HCT116 (cell line): ENCODE measurements at regions not wholly inside any gene's neighbourhood (a gene's known extent, or its start where the extent isn't known, plus 50 kb on each side); places are given as distances from the start of the nearest gene placed in this dataset.

ENCODE experiments used
- ATAC-seq: fragments of 200-7000 bp; cut with Tn5 transposase; 2 replicates; pipeline ENCODE4 v1.9.1; 2020; ENCODE audit warnings: mild to moderate bottlenecking, moderate library complexity
- BruUV-seq: library from RNA; stranded (reverse); fragments of 400-500 nt; replicated peaks from 2 replicates; lab custom pipeline; 2021; lab: Mats Ljungman, UMichigan
- CTCF ChIA-PET: fragments of 300-600 bp; sonication (Branson Sonifier 250); formaldehyde crosslinking; loops from one replicate; lab custom pipeline; 2021; ENCODE audit warnings: antibody characterized with exemption; lab: Charles Lee
- POLR2A ChIA-PET: fragments of 300-600, 350-600 bp; sonication (Branson Sonifier 250); formaldehyde crosslinking; loops from one replicate; lab custom pipeline; 2021; ENCODE audit warnings: antibody characterized with exemption; lab: Charles Lee
- RAD21 ChIA-PET, 2 experiments: fragments of 300-600 bp; sonication (Branson Sonifier 250); formaldehyde crosslinking; loops; one replicate each; lab custom pipeline; 2023; ENCODE audit warnings: low total read pairs in 2 of 2; ENCODE audit not compliant: uncharacterized antibody in 2 of 2, unreplicated experiment in 2 of 2, low non-redundant PET in 1 of 2; lab: Charles Lee
- DNase-seq: peaks from one replicate; pipeline ENCODE4 v3.0.0-alpha.2; 2010; ENCODE audit warnings: low read depth, low spot score
- H2AFZ ChIP-seq: fragments of 200-600 bp; shearing (Covaris generic), sonication (generic); 2 replicates; pipeline ENCODE4 v1.6.1; 2017; ENCODE audit warnings: low read depth, mixed run types, mixed read lengths, antibody characterized with exemption, low read length; ENCODE audit not compliant: poor library complexity, severe bottlenecking
- H3K27ac ChIP-seq: 2 replicates; pipeline ENCODE4 v1.5.1; 2012; ENCODE audit warnings: low read depth, low read length
- H3K27me3 ChIP-seq: fragments of 200-600 bp; sonication (generic); 2 replicates; pipeline ENCODE4 v1.6.1; 2016; ENCODE audit warnings: mixed run types, low read length, mixed read lengths; ENCODE audit not compliant: insufficient read depth
- H3K36me3 ChIP-seq, 2 experiments: fragments of 200-500 bp in 1 of 2; fragments of 200-600 bp in 1 of 2; sonication (Bioruptor generic) in 1 of 2; sonication (generic) in 1 of 2; 2 replicates each; pipeline versions ENCODE4 v1.5.1 to v1.6.1; 2014 to 2016; ENCODE audit warnings: low read length in 2 of 2, inconsistent platforms in 1 of 2, mixed read lengths in 1 of 2, mixed run types in 1 of 2; ENCODE audit not compliant: insufficient read depth in 2 of 2, control insufficient read depth in 1 of 2
- H3K4me1 ChIP-seq, 2 experiments: fragments of 200-600 bp in 1 of 2; sonication (generic) in 1 of 2; 2 replicates each; pipeline versions ENCODE4 v1.5.1 to v1.6.1; 2012 to 2017; ENCODE audit warnings: low read length in 2 of 2, inconsistent platforms in 1 of 2, mild to moderate bottlenecking in 1 of 2, mixed read lengths in 1 of 2, mixed run types in 1 of 2, moderate library complexity in 1 of 2; ENCODE audit not compliant: insufficient read depth in 2 of 2, control insufficient read depth in 1 of 2
- H3K4me2 ChIP-seq: fragments of 200-600 bp; sonication (generic); 2 replicates; pipeline ENCODE4 v1.6.1; 2017; ENCODE audit warnings: mixed run types, low read length, mixed read lengths
- H3K4me3 ChIP-seq, 2 experiments: fragments of 200-600 bp in 1 of 2; sonication (generic) in 1 of 2; replicated peaks in 1 of 2; 2 replicates each; pipeline ENCODE4 v1.5.1; 2011 to 2016; ENCODE audit warnings: low read length in 2 of 2, control low read depth in 1 of 2, low read depth in 1 of 2, mild to moderate bottlenecking in 1 of 2, mixed read lengths in 1 of 2, mixed run types in 1 of 2
- H3K79me2 ChIP-seq: fragments of 200-600 bp; sonication (generic); 2 replicates; pipeline ENCODE4 v1.6.1; 2017; ENCODE audit warnings: mild to moderate bottlenecking, mixed run types, low read length, moderate library complexity, mixed read lengths; ENCODE audit not compliant: insufficient read depth
- H3K9ac ChIP-seq: fragments of 200-600 bp; sonication (generic); 2 replicates; pipeline ENCODE4 v1.6.1; 2016; ENCODE audit warnings: low read length, mixed read lengths
- H3K9me2 ChIP-seq: fragments of 200-600 bp; sonication (generic), shearing (Covaris generic); 2 replicates; pipeline ENCODE4 v1.6.1; 2017; ENCODE audit warnings: mixed run types, mild to moderate bottlenecking, moderate library complexity; ENCODE audit not compliant: insufficient read depth
- H3K9me3 ChIP-seq, 2 experiments: fragments of 200-500 bp in 1 of 2; fragments of 200-600 bp in 1 of 2; sonication (Bioruptor generic) in 1 of 2; sonication (generic) in 1 of 2; 2 replicates each; pipeline ENCODE4 v1.6.1; 2014 to 2017; ENCODE audit warnings: low read length in 2 of 2, mixed read lengths in 2 of 2, inconsistent platforms in 1 of 2, low read depth in 1 of 2, mild to moderate bottlenecking in 1 of 2, mixed run types in 1 of 2, moderate library complexity in 1 of 2; ENCODE audit not compliant: control insufficient read depth in 1 of 2, insufficient read depth in 1 of 2
- H4K20me1 ChIP-seq: fragments of 200-600 bp; sonication (generic), shearing (Covaris generic); 2 replicates; pipeline ENCODE4 v1.6.1; 2017; ENCODE audit warnings: mixed run types, mild to moderate bottlenecking, moderate library complexity; ENCODE audit not compliant: insufficient read depth
- EZH2 ChIP-seq: fragments of 200-600 bp; sonication (generic); IDR thresholded peaks from 2 replicates; pipeline ENCODE4 v1.6.1; 2017; ENCODE audit warnings: antibody characterized with exemption, mixed run types
- EZH2phosphoT487 ChIP-seq: fragments of 200-600 bp; IDR thresholded peaks from 2 replicates; pipeline ENCODE4 v1.6.1; 2018; ENCODE audit warnings: antibody characterized with exemption, borderline replicate concordance
- FOSL1 ChIP-seq: IDR thresholded peaks from 2 replicates; pipeline ENCODE4 v1.6.1; 2012; ENCODE audit warnings: low read depth
- POLR2A ChIP-seq: IDR thresholded peaks from 2 replicates; pipeline ENCODE4 v1.7.0; 2011; ENCODE audit warnings: borderline replicate concordance; ENCODE audit not compliant: insufficient read depth, insufficient read length; ENCODE audit errors: extremely low read depth
- RAD21 ChIP-seq: IDR thresholded peaks from 2 replicates; pipeline ENCODE4 v1.6.1; 2012; ENCODE audit warnings: low read depth, mild to moderate bottlenecking
- SIN3A ChIP-seq: IDR thresholded peaks from 2 replicates; pipeline ENCODE4 v1.6.1; 2012; ENCODE audit warnings: low read depth
- TCF7L2 ChIP-seq: IDR thresholded peaks from 2 replicates; pipeline ENCODE4 v1.7.0; 2011; ENCODE audit warnings: borderline replicate concordance, inconsistent platforms; ENCODE audit not compliant: insufficient read depth, insufficient read length; ENCODE audit errors: extremely low read depth
- YY1 ChIP-seq: IDR thresholded peaks from 2 replicates; pipeline ENCODE4 v1.6.1; 2011; ENCODE audit warnings: low read length, low read depth, moderate library complexity, mild to moderate bottlenecking; ENCODE audit not compliant: insufficient replicate concordance; ENCODE audit errors: extremely low read depth
- ZFX ChIP-seq: fragments of 450-650 bp; IDR thresholded peaks from 2 replicates; pipeline ENCODE4 v1.6.1; 2017
- intact Hi-C: fragments of 100-400 bp; cut with micrococcal nuclease; formaldehyde crosslinking; loops from 2 replicates; pipeline ENCODE4 v1.10.0; 2022
- TF ChIP-seq, protein P1 (sequence below), 3 experiments: fragments of 200-600 bp in 1 of 3; sonication (generic) in 1 of 3; IDR thresholded peaks in 2 of 3; conservative IDR thresholded peaks in 1 of 3; 2 replicates each; pipeline ENCODE4 v1.5.1; 2012 to 2017; ENCODE audit warnings: low read depth in 2 of 3, low read length in 2 of 3, antibody characterized with exemption in 1 of 3, borderline replicate concordance in 1 of 3, control low read depth in 1 of 3, mild to moderate bottlenecking in 1 of 3, mixed read lengths in 1 of 3, mixed run types in 1 of 3, moderate library complexity in 1 of 3; ENCODE audit not compliant: insufficient read depth in 1 of 3
- TF ChIP-seq, protein P2 (sequence below): IDR thresholded peaks from 2 replicates; pipeline ENCODE4 v1.6.1; 2012

DNA sequence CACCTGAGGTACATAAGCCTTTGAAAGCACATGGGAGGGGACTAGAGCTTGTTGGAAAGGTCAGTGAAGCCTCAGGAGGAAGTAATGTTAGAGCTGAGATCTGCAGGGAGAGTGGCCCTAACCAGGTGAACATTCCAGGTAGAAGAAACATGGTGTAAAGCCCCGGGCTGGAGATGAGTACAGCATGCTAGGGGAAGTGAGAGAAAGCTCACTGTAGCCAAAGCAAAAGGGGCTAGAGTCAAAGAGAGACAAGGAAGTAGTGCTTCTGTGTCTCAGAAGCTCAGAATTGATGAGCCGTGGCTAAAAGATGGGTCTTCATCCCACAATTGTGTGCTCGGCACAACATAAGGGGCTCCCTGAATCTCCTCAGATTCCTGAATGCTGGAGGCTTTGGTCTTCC, 481.8 kb downstream of the XYLT1 start (continued):
- TF ChIP-seq, protein P1, sequence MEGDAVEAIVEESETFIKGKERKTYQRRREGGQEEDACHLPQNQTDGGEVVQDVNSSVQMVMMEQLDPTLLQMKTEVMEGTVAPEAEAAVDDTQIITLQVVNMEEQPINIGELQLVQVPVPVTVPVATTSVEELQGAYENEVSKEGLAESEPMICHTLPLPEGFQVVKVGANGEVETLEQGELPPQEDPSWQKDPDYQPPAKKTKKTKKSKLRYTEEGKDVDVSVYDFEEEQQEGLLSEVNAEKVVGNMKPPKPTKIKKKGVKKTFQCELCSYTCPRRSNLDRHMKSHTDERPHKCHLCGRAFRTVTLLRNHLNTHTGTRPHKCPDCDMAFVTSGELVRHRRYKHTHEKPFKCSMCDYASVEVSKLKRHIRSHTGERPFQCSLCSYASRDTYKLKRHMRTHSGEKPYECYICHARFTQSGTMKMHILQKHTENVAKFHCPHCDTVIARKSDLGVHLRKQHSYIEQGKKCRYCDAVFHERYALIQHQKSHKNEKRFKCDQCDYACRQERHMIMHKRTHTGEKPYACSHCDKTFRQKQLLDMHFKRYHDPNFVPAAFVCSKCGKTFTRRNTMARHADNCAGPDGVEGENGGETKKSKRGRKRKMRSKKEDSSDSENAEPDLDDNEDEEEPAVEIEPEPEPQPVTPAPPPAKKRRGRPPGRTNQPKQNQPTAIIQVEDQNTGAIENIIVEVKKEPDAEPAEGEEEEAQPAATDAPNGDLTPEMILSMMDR (IDR thresholded peaks at IDR 0.05 in 2 of 3, conservative IDR thresholded peaks at IDR 0.05 in 1 of 3; ENCODE audit: borderline replicate concordance in 1 of 3, insufficient read depth in 1 of 3, low read depth in 2 of 3, low read length in 2 of 3): no peak
- TF ChIP-seq RAD21 (no peak), TCF7L2 (no peak), ZFX (no peak)
- TF ChIP-seq, protein P2, sequence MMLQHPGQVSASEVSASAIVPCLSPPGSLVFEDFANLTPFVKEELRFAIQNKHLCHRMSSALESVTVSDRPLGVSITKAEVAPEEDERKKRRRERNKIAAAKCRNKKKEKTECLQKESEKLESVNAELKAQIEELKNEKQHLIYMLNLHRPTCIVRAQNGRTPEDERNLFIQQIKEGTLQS: no peak

DNA sequence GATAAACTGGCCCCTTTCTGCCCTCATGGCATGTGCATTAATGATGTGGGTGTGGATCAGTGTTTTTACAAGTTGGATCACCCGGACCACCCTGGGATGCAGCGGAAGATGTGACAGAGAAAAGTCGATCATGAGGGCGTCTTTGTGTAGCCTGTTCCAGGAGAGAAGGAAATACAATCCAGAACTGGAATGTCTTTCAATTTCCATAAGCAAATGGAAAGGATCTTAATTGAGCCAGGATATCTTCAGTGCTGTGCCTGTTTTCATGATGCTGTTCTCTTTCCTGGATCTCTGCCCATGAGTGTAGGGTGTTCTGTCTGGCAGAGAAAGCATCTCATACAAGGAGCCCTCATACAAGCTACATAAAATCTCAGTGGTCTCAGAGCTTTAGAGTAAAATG, 481.4 kb downstream of the XYLT1 start:
- Histone ChIP-seq H3K9me3 (no peaks in the 10 kb centered on the region), H3K9me2 (no peaks in the 10 kb centered on the region), H3K36me3 (no peaks in the 10 kb centered on the region), H3K4me3 (no peak overlapping the region), H3K9ac (no peak overlapping the region), H3K4me1 (no peaks in the 10 kb centered on the region), H3K4me2 (no peak overlapping the region), H3K79me2 (no peaks in the 10 kb centered on the region), H3K27me3 (no peaks in the 10 kb centered on the region), H2AFZ (no peak overlapping the region), H3K27ac (no peak overlapping the region), H4K20me1 (no peaks in the 10 kb centered on the region)
- ChIA-PET CTCF (no interaction called here), RAD21 (no interaction called here), POLR2A (no interaction called here)
- DNase-seq (no peak), ATAC-seq (no peak)
- no peak for TF ChIP-seq SIN3A
- no peak for TF ChIP-seq POLR2A
- TF ChIP-seq EZH2phosphoT487: no peak
- no peak for TF ChIP-seq YY1
- no peak for TF ChIP-seq FOSL1
- no peak for TF ChIP-seq EZH2
- no TSS peak for BruUV-seq
- intact Hi-C loops: no loop called here
